ENCODE measurements at regions not wholly inside any gene's neighbourhood (a gene's known extent, or its start where the extent isn't known, plus 50 kb on each side); places are given as distances from the start of the nearest gene placed in this dataset.

GRCh38 chr4:156419080-156419685, 465.5 kb upstream of the CTSO start:
- no peak for TF ChIP-seq CTCF (IDR thresholded peaks at IDR 0.05 in 2 of 3, conservative IDR thresholded peaks at IDR 0.05 in 1 of 3; ENCODE audit: borderline replicate concordance in 1 of 3, insufficient read depth in 1 of 3, low read depth in 2 of 3, low read length in 2 of 3)
- TF ChIP-seq TCF7L2 (IDR thresholded peaks at IDR 0.05; ENCODE audit: borderline replicate concordance, extremely low read depth, insufficient read depth, insufficient read length) = no peak
- no peak for TF ChIP-seq POLR2A (IDR thresholded peaks at IDR 0.05; ENCODE audit: borderline replicate concordance, extremely low read depth, insufficient read depth, insufficient read length)
- TF ChIP-seq POLR2AphosphoS5 (IDR thresholded peaks at IDR 0.05; ENCODE audit: low read depth, low read length) = no peak
- TF ChIP-seq SP1 (IDR thresholded peaks at IDR 0.05; ENCODE audit: low read depth) = no peak
- TF ChIP-seq RAD21 (IDR thresholded peaks at IDR 0.05; ENCODE audit: low read depth) = no peak
- no peak for TF ChIP-seq REST (IDR thresholded peaks at IDR 0.05; ENCODE audit: low read depth)
- TF ChIP-seq JUND (IDR thresholded peaks at IDR 0.05) = no peak
- no peak for TF ChIP-seq YY1 (IDR thresholded peaks at IDR 0.05; ENCODE audit: extremely low read depth, insufficient replicate concordance, low read depth, low read length)
- no peak for TF ChIP-seq EZH2 (IDR thresholded peaks at IDR 0.05)
- no peak for TF ChIP-seq EGR1 (IDR thresholded peaks at IDR 0.05; ENCODE audit: low read depth)
- TF ChIP-seq FOSL1 (IDR thresholded peaks at IDR 0.05; ENCODE audit: low read depth) = no peak
- no peak for TF ChIP-seq ELF1 (IDR thresholded peaks at IDR 0.05; ENCODE audit: borderline replicate concordance, low read depth)

Data from HCT116 (cell line).